Esophagus muscularis mucosa (tissue), 4 donors: ENCODE measurements at regions not wholly inside any gene's neighbourhood (a gene's known extent, or its start where the extent isn't known, plus 50 kb on each side); places are given as distances from the start of the nearest gene placed in this dataset.

ENCODE experiments used
- DNase-seq: peaks from one replicate; pipeline ENCODE4 v3.0.0-alpha.2; 2017; ENCODE audit errors: extremely low spot score
- H3K27ac ChIP-seq, 4 donors: fragments of 200-600 bp; sonication (generic); replicated peaks in 1 of 4; 1 replicate in 3 of 4; 2 replicates in 1 of 4; pipeline ENCODE4 v1.5.1; 2016 to 2019; ENCODE audit warnings: mild to moderate bottlenecking in 1 of 4
- H3K27me3 ChIP-seq, 4 donors: fragments of 200-600 bp; sonication (generic); one replicate each; pipeline versions ENCODE4 v1.5.1 to v1.6.0; 2016 to 2019
- H3K36me3 ChIP-seq, 4 donors: fragments of 200-600 bp; sonication (generic); one replicate each; pipeline ENCODE4 v1.5.1; 2016 to 2019
- H3K4me1 ChIP-seq, 4 donors: fragments of 200-600 bp; sonication (generic); one replicate each; pipeline ENCODE4 v1.5.1; 2016 to 2019
- H3K4me3 ChIP-seq, 4 donors: fragments of 200-600 bp; sonication (generic); 1 replicate in 2 of 4; 2 replicates in 2 of 4; pipeline ENCODE4 v1.5.1; 2016 to 2019; ENCODE audit warnings: mild to moderate bottlenecking in 4 of 4, moderate library complexity in 1 of 4
- H3K9me3 ChIP-seq, 4 donors: fragments of 200-600 bp; sonication (generic); 1 replicate in 3 of 4; 2 replicates in 1 of 4; pipeline ENCODE4 v1.5.1; 2016 to 2019
- EP300 ChIP-seq: sonication (generic); formaldehyde crosslinking; IDR thresholded peaks from one replicate; pipeline ENCODE4 v1.6.1; 2017; ENCODE audit warnings: antibody characterized with exemption
- POLR2A ChIP-seq: fragments of 450-650 bp; IDR thresholded peaks from one replicate; pipeline ENCODE4 v1.6.1; 2017; ENCODE audit warnings: antibody characterized with exemption, moderate library complexity, mild to moderate bottlenecking, low read depth
- POLR2AphosphoS5 ChIP-seq, 2 donors: sonication (generic); formaldehyde crosslinking; IDR thresholded peaks; one replicate each; pipeline ENCODE4 v1.6.1; 2017; ENCODE audit warnings: antibody characterized with exemption in 2 of 2
- WGBS: methylation state at CpG from one replicate; pipeline ENCODE4 v1.1.5; 2018; 5-methylcytosine and 5-hydroxymethylcytosine counted together
- intact Hi-C: fragments of 100-400 bp; cut with DNase I; formaldehyde crosslinking; loops from one replicate; pipeline ENCODE4 v1.15.1; 2023
- TF ChIP-seq, protein P1 (sequence below), 3 experiments: fragments of 200-600 bp in 2 of 3; fragments of 450-650 bp in 1 of 3; sonication (generic) in 2 of 3; IDR thresholded peaks; one replicate each; pipeline ENCODE4 v1.5.1; 2017 to 2019; ENCODE audit warnings: antibody characterized with exemption in 3 of 3, mild to moderate bottlenecking in 2 of 3, moderate library complexity in 1 of 3

- intact Hi-C loops: no loop called here
Measured at GRCh38 chr6:121020656-121021055, 313.6 kb downstream of the TBC1D32 start.

GRCh38 chr6:121008553-121008952, 325.7 kb downstream of the TBC1D32 start:
- intact Hi-C loops: no loop called here
- DNase-seq: no peak
- Histone ChIP-seq H3K27me3 (no peaks in the 10 kb centered on the region), H3K4me3 (no peak overlapping the region), H3K9me3 (peaks cover 0 to 2% (median 0%) of the 10 kb centered on the region in 4 donors), H3K4me1 (no peaks in the 10 kb centered on the region), H3K27ac (no peak overlapping the region), H3K36me3 (no peaks in the 10 kb centered on the region)
- no peak for TF ChIP-seq POLR2A
- TF ChIP-seq EP300: no peak
- TF ChIP-seq, protein P1, sequence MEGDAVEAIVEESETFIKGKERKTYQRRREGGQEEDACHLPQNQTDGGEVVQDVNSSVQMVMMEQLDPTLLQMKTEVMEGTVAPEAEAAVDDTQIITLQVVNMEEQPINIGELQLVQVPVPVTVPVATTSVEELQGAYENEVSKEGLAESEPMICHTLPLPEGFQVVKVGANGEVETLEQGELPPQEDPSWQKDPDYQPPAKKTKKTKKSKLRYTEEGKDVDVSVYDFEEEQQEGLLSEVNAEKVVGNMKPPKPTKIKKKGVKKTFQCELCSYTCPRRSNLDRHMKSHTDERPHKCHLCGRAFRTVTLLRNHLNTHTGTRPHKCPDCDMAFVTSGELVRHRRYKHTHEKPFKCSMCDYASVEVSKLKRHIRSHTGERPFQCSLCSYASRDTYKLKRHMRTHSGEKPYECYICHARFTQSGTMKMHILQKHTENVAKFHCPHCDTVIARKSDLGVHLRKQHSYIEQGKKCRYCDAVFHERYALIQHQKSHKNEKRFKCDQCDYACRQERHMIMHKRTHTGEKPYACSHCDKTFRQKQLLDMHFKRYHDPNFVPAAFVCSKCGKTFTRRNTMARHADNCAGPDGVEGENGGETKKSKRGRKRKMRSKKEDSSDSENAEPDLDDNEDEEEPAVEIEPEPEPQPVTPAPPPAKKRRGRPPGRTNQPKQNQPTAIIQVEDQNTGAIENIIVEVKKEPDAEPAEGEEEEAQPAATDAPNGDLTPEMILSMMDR (IDR thresholded peaks at IDR 0.05): no peak
- no peak for TF ChIP-seq POLR2AphosphoS5 (IDR thresholded peaks at IDR 0.05)

More at GRCh38 chr6:121020656-121021055, 313.6 kb downstream of the TBC1D32 start:
- H3K27ac ChIP-seq: no peak overlapping the region
- H3K4me3 ChIP-seq: no peak overlapping the region
- no peaks in the 10 kb centered on the region for H3K36me3 ChIP-seq
- no peaks in the 10 kb centered on the region for H3K9me3 ChIP-seq
- H3K27me3 ChIP-seq: no peaks in the 10 kb centered on the region
- H3K4me1 ChIP-seq: no peaks in the 10 kb centered on the region
- no peak for DNase-seq
- TF ChIP-seq, protein P1 (IDR thresholded peaks at IDR 0.05): no peak
- TF ChIP-seq EP300 (no peak), POLR2A (no peak), POLR2AphosphoS5 (IDR thresholded peaks at IDR 0.05) (no peak)

- intact Hi-C loops: no loop called here
- no peaks in the 10 kb centered on the region for H3K27me3 ChIP-seq
- TF ChIP-seq POLR2A (no peak), POLR2AphosphoS5 (IDR thresholded peaks at IDR 0.05) (no peak), EP300 (no peak)
- H3K9me3 ChIP-seq: peaks cover 0 to 7% (median 0%) of the 10 kb centered on the region in 4 donors
- no peaks in the 10 kb centered on the region for H3K36me3 ChIP-seq
- 82% methylated on average over 2 of the region's 2 CpGs for WGBS
- no peak overlapping the region for H3K4me3 ChIP-seq
- no peaks in the 10 kb centered on the region for H3K4me1 ChIP-seq
- no peak overlapping the region for H3K27ac ChIP-seq
- no peak for DNase-seq
Measured at GRCh38 chr6:121006024-121006423, 328.3 kb downstream of the TBC1D32 start.

DNA sequence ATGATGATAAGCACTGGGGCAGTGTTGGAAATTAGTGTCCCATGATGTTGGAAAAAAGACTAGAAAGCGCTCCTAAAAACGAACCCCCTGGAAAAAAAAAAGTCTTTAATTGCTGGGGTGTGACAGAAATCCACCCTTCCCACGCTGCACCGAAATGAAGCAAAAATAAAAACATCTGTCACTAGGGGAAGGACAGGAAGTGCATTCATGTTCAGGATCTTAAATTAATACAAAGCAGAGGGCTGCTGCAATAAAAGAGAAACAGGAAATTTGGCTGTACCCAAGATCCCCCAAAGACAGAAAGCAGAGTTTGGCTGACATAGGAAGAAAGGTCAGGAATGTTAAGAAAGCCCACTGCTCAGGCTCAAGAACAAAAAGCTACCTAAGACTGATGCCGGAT, 333.9 kb downstream of the TBC1D32 start:
- no peak overlapping the region for H3K27ac ChIP-seq
- intact Hi-C loops: no loop called here
- no peak for DNase-seq
- 47% methylated on average over 5 of the region's 5 CpGs for WGBS
- no peak overlapping the region for H3K4me3 ChIP-seq
- TF ChIP-seq, protein P1 (IDR thresholded peaks at IDR 0.05): no peak
- TF ChIP-seq POLR2A (no peak), POLR2AphosphoS5 (IDR thresholded peaks at IDR 0.05) (no peak), EP300 (no peak)
- H3K4me1 ChIP-seq: no peaks in the 10 kb centered on the region
- no peaks in the 10 kb centered on the region for H3K27me3 ChIP-seq
- H3K36me3 ChIP-seq: no peaks in the 10 kb centered on the region
- peaks cover 0 to 7% (median 0%) of the 10 kb centered on the region in 4 donors for H3K9me3 ChIP-seq

DNA sequence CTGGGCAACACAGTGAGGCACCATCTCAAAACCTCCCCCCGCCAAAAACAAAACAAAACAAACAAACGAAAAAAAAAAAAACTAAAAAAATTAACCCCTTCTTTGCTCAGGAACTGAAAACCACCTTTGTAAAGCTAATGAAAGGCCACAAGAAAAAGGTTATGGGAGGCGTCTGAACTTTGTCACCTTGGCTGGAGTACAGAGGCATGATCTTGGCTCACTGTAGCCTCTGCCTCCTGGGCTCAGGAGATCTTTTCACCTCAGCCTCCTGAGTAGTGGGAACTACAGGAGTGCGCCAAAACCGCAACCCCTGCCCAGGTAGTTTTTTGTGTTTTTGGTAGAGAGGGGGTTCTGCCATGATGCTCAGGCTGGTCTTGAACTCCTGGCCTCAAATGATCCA, 337.9 kb downstream of the TBC1D32 start:
- TF ChIP-seq, protein P1 (IDR thresholded peaks at IDR 0.05): no peak
- TF ChIP-seq EP300: no peak
- TF ChIP-seq POLR2A: no peak
- TF ChIP-seq POLR2AphosphoS5 (IDR thresholded peaks at IDR 0.05): no peak
- Histone ChIP-seq H3K4me3 (no peak overlapping the region), H3K4me1 (no peaks in the 10 kb centered on the region), H3K27me3 (no peaks in the 10 kb centered on the region), H3K9me3 (no peaks in the 10 kb centered on the region), H3K36me3 (no peaks in the 10 kb centered on the region), H3K27ac (no peak overlapping the region)
- WGBS: 64% methylated on average over 5 of the region's 5 CpGs
- intact Hi-C loops: no loop called here
- DNase-seq: no peak
